ENCODE measurements at regions not wholly inside any gene's neighbourhood (a gene's known extent, or its start where the extent isn't known, plus 50 kb on each side); places are given as distances from the start of the nearest gene placed in this dataset.

- no peak for DNase-seq (ENCODE audit: low read depth)
Measured at GRCh38 chr6:140264431-140264830, 890.0 kb upstream of the CITED2 start.

GRCh38 chr6:140258302-140258701 is 883.9 kb upstream of the CITED2 start:
- DNase-seq (ENCODE audit: low read depth) = peak; percentile 77

GRCh38 chr6:140256248-140256647 is 881.8 kb upstream of the CITED2 start:
- DNase-seq (ENCODE audit: low read depth) = peak; percentile 4

DNA sequence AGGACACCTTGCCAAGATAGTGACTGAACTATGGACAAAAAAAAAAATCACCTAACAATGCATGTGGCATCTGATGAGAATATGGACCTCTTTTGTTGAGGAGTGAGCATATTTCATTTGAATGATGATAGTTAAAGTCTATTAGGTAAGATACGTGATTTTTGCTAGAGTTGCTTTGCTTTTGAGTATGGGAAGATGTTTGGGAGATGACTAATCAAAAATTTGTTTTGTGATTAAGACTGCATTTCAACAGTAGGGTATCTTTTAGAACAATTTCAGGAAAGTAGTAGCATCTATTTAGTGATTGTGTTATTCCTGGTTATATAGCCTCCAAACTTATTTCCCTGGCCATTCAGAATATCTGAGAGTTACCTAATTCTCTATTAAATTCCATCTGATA is 878.6 kb upstream of the CITED2 start:
- peak; percentile 57 for DNase-seq (ENCODE audit: low read depth)

- peak; percentile 3 for DNase-seq (ENCODE audit: low read depth)
Measured at GRCh38 chr6:140252099-140252498, 877.7 kb upstream of the CITED2 start.

DNA sequence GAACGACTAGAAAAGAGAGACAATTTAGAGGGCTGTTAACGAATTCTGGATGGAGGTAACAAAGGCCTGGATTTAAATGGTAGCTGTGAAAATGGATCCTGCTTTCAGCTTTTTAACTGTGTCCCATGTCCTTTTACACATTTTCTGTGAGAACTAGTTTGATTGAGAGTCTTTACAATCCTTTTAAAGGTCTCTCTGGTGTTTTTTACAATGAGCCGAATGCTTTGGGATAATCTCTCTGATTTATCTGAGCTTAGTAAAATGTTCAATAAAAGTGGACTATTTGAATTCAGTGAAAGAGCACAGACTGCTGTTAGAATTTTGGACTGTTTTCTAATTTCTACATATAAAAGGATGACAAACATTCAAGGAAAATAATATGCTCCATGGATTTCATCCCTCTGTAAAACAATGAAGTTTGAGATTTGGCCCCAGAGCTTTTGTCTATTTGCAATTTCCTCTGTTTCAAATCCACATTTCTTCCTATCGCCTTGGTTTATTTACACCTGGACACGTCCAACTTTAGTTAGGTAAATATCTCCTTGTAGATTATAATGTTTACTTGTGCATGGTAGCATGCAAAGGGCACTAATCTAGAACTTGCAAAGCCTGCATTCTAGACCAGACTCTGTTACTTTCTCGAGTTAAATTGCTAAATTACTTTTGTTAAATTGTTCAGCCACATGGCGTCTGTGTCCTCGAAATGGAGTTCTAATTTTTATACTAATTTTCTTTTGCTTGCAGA is 871.0 kb upstream of the CITED2 start:
- no peak for DNase-seq (ENCODE audit: low read depth)

GRCh38 chr6:140237251-140237650 is 862.8 kb upstream of the CITED2 start:
- DNase-seq (ENCODE audit: low read depth) = peak; percentile 65

DNA sequence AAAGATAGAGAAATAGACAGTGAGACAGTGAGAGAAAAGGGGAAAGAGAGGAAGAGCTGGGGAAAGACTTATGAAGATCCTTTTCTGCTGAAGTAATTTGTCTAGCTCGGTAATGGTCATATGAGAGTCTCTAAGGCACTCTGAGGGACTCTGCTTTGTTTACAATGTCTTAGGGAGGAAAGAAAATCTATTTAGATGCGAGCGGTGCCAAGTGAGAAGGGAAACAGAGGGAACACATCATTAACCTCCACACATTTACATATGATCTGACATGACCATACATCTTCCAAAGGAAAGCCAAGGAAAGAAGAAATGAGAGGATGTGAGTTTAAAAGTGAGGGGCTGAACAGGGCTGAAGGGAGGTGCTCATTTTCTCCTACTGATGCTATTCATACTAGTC is 862.3 kb upstream of the CITED2 start:
- DNase-seq (ENCODE audit: low read depth) = no peak

- no peak for DNase-seq (ENCODE audit: low read depth)
Measured at GRCh38 chr6:140230282-140230681, 855.8 kb upstream of the CITED2 start.

DNA sequence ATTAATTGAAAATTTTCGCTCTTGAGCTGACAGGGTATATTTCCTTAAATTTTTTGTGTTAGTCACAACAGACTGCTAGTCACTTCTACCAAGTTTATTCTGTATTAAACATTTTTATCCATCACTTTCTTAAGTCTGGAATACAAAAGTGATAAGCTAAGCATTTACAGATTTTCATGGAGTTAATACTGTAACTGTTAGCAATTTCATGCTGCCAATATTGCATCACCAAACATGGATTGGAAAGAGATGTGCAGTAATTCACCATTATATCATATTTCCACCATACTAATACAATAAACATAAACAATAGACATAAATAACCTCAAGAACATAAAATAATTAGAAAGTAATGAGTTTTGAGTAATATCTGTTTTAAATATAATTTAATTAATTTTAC is 854.0 kb upstream of the CITED2 start:
- DNase-seq (ENCODE audit: low read depth) = no peak

DNA sequence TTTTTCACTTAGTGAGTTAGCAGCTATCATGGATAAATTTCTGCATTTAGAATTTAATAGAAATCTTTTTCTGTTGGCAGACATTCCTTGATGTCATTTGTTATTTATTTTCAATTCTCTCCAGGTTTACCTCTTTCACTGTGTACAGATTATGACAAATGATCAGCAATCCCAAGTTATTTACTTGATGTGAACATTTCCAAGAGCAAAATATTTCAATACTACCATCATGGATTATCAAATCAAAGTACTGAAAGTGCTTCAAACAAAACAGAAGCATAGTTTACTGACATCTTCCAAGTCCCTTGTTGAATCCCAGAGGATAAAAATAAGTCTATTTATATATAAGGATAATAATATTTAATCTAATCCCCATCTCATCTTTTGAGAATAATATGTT is 852.2 kb upstream of the CITED2 start:
- no peak for DNase-seq (ENCODE audit: low read depth)

GRCh38 chr6:140225701-140226436 is 851.4 kb upstream of the CITED2 start:
- peak; percentile 86 for DNase-seq (ENCODE audit: low read depth)

GRCh38 chr6:140217283-140217682 is 842.8 kb upstream of the CITED2 start:
- DNase-seq (ENCODE audit: low read depth) = no peak

DNA sequence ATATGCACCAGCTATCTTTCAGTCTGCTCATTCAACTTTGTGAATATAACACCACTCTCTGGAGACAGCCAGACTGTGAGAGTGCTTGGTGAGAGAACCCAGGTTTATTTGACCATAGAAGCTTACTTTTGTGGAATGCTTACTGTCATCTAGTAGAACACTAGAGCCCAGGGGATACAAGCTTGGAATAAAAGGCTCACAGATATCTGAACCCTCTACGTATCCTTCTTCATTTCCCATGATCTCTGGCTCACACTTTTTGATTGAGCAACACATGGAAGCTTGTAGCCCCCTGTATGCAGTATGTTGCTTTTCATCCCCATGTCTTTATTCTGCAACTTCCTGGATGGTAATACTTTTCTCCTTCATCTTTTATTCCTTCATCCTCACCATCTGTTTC is 835.3 kb upstream of the CITED2 start:
- DNase-seq (ENCODE audit: low read depth) = no peak

GRCh38 chr6:140208286-140208685 is 833.8 kb upstream of the CITED2 start:
- no peak for DNase-seq (ENCODE audit: low read depth)

GRCh38 chr6:140205795-140206593 is 831.5 kb upstream of the CITED2 start:
- DNase-seq (ENCODE audit: low read depth) = no peak

DNA sequence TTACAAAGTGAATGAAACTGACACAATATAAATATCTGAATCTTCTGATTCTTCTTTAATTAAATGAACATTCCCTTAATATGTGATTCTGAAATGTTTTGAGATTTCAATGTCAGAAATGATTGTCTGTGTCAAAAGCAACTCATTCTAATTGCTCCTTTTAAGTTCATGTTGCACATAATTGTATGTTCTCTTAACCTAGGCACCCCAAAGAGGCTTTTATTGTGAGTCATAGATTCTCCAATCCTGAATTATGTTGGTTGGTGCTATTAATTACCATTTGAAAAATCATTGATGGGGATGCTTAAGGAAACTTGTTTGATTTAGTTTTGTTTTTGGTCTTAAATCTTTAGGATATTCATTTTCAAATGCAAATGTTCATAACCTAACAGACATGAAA is 829.7 kb upstream of the CITED2 start:
- DNase-seq (ENCODE audit: low read depth) = no peak

DNA sequence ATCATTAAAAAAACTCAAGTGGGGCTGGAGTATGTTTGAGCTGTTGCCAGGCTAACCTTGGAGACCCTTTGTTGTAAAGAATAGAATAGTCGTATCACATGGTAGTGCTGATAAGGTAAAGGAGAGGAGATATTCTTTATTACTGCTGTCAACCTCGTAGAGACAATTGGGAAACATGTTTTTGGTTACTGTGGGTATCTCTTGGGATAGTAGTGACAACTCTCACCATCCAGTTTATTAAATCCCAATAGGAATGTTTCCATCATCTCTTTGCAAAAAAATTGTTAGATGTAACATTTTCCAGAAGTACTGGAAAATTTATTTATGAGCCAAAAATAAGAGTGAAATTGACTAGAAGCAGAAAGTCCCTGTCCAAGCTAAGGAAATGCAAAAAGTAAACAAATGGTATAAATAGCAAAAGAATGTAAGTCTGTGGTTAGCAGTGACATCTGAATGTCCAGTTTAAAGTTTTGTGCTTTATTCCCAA is 829.3 kb upstream of the CITED2 start:
- peak; percentile 88 for DNase-seq (ENCODE audit: low read depth)

DNA sequence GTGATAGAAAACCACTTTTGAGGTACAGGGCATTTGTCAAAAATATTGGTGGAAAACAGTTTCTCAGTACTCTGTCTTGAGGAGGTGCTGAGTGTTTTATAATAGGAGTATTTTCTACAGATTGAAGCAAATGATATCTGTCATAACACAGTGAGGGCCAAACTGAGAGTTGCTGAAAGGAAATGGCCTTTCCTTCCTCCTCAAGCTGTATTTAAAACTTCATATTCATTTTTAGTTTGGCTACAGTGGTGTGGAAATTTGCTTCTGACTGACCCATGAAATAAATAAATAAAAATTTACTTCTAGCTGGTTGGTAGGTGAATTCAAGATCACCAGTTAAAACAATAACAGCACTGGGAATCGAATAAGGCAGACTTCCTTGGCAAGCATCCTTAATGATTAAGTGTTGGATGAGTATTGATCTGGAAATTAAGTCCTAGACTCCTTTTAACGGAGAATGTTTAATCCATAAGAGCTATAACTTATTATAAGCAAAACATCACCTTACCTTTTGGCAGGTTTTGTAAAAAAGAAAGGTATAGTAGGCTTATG is 828.6 kb upstream of the CITED2 start:
- no peak for DNase-seq (ENCODE audit: low read depth)

GRCh38 chr6:140201787-140202458 is 827.5 kb upstream of the CITED2 start:
- peak; percentile 41 for DNase-seq (ENCODE audit: low read depth)

- no peak for DNase-seq (ENCODE audit: low read depth)
Measured at GRCh38 chr6:140193269-140193668, 818.8 kb upstream of the CITED2 start.

GRCh38 chr6:140192018-140192417 is 817.6 kb upstream of the CITED2 start:
- DNase-seq (ENCODE audit: low read depth) = no peak

Measured in EH (cell line).